HG03280 (cell line): ENCODE measurements at regions not wholly inside any gene's neighbourhood (a gene's known extent, or its start where the extent isn't known, plus 50 kb on each side); places are given as distances from the start of the nearest gene placed in this dataset.

Experiments
- ATAC-seq: cut with Tn5 transposase; IDR thresholded peaks from one replicate; pipeline ENCODE4 v1.9.1; 2021; ENCODE audit warnings: mild to moderate bottlenecking, moderate library complexity; ENCODE audit not compliant: unreplicated experiment

- no peak for ATAC-seq
Observed at GRCh38 chr13:103325672-103326071, 259.5 kb upstream of the SLC10A2 start.

DNA sequence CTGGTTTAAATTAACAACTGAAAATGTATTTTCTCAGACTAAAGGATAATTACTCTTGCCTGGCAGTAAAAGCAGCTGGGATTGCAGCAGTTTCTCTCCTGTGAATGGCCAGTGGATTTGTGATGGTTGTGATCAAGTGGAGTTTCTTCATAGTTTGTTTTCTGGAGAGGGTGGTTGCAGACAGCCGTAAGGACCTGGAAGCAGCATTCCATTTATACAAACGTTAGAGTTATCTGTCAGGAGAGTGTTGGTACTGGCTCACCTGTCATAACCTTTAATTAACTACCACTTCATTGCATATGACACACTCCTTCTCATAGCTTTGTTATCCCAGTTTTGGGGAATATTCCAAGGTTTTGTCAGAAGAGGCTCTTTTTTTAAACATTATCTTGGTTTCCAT is 258.4 kb upstream of the SLC10A2 start:
- ATAC-seq = no peak

GRCh38 chr13:103315711-103316110 is 249.5 kb upstream of the SLC10A2 start:
- ATAC-seq = no peak

GRCh38 chr13:103312467-103312866 is 246.2 kb upstream of the SLC10A2 start:
- ATAC-seq = no peak

DNA sequence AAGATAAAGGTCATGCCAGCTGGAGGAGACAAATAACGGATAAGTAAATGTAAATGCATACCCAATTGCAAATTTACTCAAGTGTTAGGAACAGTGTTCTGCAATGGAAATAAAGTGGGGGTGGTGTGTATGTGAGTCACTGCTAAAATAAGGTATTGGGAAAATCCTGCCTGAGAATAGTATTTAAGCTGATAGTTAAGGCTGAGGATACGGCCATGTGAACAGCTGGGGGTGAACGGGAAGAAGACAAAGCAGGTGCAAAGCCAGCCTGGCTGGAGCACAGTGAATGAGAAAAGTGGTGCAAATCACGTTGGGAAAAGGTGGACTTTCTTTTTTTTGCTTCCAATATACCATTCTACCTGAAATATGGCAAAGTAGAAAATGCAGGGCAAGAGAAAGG is 242.4 kb upstream of the SLC10A2 start:
- ATAC-seq = no peak

GRCh38 chr13:103306163-103306562 is 239.9 kb upstream of the SLC10A2 start:
- no peak for ATAC-seq

DNA sequence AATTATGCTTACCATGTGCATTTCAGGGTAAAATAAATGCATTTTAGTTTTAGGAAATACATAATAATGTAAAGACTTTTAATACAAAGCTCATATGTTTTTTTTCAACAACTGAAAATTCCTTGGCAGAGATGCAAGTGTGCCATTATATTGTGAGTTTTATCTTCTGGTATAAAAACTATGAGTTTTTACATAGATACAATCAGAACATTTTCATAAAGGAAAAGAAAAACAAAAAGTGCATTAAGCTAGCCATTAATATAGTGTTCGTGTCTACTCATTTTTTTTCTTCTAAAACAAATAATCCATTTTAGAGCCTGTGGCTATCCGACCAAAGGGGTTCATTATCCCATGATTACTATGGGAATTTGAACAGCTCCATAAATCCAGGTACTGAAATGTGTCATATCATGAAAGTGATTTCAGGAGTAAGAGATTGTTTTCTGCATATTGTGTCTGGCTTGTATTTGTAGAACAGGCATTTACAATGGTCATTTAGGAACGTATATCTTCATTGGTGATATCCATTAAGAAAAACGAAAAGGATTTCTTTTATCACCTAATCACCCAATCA is 236.9 kb upstream of the SLC10A2 start:
- ATAC-seq = no peak

DNA sequence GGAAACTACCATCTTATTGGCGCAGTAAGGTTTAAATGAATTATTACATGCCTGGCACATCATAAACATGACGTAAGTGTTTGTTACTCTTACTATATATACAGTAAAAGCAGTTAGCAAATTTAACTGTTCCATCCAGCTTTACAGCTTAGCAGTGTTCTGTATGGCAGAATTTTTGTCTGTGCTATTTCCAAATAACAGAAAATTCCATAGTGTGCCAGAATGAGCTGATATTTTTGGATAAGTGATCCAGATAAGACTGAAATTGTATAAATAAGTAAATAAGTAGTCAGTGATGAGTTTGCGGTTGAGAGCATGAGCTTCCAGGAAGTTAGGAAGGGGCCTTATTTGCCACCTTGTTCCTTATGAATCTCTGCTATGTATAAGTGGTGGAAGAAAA is 236.5 kb upstream of the SLC10A2 start:
- ATAC-seq = no peak

GRCh38 chr13:103299079-103299478 is 232.9 kb upstream of the SLC10A2 start:
- ATAC-seq = no peak

DNA sequence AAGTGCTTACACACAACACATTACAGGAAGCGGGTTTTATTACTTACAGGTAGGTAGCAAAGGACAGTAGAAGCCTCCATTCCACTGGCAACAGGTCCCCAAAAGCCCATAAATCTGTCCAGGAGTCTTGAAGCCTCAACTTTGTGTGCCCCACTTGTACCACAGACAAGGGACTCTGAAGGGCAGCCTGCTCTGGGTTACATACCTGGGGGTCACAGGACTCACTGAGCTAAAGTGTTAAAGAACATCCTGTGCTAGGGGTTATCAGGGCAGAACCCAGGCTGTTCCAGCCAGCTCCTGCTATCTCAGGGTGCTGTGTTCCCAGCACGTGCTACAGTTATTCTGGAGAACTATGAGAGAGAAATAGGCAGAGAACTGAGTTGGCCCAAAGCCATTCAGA is 230.9 kb upstream of the SLC10A2 start:
- no peak for ATAC-seq

DNA sequence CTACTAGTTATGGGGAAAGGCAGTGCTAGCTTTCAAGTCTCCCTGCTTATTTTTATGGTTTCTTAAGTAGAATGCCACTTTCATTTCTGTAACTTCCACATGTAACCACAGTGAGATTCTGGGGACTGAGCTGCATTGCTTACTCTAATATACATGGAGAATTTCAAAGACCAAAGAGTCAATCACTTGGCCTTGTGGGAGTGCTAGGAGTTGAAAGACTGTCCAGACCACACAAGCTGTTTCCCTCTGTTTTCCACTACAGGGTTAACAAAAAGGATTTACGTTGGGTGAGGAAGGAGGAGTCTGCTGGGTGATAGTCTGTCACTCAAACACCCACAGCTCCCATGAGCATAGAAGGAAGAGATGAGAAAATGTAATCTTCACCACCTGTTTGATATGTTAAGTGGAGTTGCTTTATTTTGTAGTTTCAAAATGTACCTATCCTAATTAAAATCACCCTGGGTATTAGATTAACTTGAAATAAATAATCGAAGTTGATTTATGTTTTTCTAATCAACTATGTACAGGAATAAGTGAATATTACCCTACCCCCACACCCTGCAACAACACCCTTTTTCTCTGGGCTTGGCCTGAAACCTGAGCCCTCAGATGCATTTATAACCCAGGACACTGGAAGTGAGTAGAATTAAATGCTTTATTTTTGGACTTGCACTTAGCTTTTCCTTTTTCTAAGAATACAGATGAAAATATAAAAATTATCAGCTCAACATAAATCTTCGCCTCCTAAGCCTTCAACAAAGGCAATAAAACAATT is 225.8 kb upstream of the SLC10A2 start:
- no peak for ATAC-seq

DNA sequence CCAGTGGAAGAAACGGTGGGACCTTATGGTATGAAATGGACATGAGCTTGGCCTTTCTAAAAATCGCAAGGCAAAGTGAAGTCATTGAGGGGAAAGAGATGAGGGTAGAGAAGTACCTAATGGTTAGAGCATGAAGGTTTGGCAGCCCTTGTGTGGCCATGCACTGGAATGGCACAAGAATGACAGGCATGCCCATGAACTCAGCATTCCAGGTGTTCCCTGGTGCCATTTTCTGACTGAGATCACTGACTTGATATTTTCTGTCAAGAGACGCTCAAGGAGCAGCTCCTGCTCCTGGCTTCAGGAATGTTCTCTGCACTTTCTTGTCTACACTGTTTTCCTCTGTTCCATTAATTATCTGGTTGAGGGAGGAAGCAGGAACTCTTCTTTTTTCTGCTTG is 225.0 kb upstream of the SLC10A2 start:
- no peak for ATAC-seq

- no peak for ATAC-seq
Observed at GRCh38 chr13:103289681-103290080, 223.5 kb upstream of the SLC10A2 start.

GRCh38 chr13:103288114-103288513 is 221.9 kb upstream of the SLC10A2 start:
- ATAC-seq = no peak

- no peak for ATAC-seq
Observed at GRCh38 chr13:103287659-103288058, 221.4 kb upstream of the SLC10A2 start.

- no peak for ATAC-seq
Observed at GRCh38 chr13:103284466-103284865, 218.2 kb upstream of the SLC10A2 start.

GRCh38 chr13:103283451-103283820 is 217.2 kb upstream of the SLC10A2 start:
- ATAC-seq = no peak

DNA sequence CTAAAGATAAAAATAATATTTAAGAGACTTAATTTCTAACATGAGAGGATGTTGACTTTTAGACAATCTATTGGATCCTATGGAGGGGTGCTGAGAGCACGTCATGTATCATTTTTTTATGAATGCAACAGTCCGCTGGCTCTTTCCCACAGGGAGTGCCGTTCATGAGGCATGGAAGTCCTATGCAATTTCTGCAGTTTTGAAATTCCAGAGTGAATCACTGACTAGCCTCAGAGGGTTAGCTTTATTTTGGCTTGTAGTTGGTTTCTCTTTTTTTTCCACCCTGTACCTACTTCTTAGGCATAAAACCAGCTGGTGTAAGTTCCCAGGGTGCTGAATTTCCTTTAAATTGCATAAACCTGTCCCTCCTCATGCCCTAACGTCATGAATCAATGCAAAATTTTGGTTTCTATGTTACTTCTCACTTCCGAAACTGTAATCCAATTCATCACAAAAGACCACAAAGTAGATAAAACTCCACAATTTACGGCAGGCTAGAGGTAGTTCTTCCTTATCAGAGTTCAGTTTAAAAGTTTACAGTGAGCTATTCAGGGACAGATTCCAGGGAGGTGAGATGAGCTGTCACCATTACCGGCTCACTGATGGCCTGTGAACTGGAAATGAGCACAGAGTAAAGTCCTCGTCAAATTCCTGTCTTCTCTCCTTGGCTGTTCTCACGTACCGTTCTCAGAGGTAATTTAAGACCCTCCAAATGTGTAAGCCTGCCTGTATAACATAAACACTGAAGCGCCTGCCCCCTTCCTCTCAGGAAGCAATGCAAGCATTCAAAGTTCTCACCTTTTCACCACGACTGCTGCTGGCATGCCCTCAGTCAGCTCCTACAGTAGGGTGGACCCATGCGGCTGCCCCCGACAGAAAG is 216.6 kb upstream of the SLC10A2 start:
- ATAC-seq = no peak

DNA sequence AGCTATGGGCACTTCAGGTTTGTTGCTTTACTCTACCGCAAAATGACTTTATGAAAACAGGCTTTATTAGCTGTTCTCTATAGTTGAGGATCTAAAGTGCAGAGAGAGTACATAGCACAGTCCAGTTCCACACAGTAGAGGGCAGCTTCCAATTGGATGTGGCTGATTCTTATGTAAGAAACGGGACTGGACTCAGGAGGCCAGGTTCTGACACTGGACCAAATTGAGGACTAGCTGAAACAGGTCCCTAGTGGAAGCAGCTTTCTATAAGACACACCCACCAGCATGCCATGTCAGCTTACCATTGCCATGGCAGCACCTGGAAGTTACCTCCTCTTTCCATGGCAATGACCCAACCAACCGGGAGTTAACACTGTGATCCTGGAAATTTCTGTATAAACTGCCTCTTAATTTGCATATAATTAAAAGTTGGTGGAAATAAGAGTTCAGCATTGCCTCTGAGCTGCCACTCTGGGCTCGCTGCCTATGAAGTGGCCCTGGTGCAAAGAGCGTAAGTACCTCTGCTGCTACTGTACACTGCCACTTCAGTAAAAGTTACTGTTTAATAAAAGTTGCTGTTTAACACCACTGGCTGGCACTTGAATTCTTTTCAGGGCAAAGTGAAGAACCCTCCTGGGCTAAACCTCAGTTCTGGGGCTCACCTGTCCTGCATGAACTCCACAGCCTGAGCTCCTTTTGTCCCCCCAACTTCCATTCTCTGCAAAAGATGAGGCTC is 211.9 kb upstream of the SLC10A2 start:
- ATAC-seq = no peak

DNA sequence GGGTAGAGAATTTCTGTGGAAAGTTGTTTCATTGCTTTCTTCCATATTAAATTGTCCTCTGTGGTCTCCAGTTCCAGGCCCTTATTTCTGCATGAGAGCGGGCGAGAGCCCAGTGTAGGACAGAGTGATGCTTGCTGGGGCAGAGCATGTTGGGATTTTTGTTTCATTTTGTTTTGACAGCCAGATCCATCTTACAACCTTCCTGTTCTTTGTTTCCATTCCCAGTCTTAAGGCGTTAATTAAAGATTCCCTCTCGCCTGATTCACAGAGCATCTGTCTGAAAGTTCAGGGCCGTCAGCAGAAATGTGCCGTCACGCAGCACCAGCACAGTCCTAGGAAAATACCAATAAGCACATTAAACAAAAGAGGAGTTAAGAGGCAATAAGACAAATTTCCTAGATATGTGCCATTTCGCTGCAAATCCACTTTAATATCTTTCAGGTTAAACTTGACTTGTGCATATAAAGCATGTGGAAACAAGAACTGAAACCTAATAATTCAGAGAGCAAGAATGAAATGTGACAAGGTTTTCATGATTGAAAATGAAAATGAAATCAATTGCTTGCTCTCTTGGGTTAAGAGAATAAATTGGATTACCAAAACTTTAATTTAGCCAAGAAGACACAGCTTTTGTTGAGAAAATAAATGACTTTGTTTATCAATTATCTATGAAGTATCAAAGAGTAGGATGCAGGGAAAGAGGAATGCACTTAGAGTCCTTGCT is 210.7 kb upstream of the SLC10A2 start:
- ATAC-seq = peak; percentile 72

GRCh38 chr13:103275722-103276121 is 209.5 kb upstream of the SLC10A2 start:
- no peak for ATAC-seq
